GM12874 (cell line): ENCODE measurements at regions not wholly inside any gene's neighbourhood (a gene's known extent, or its start where the extent isn't known, plus 50 kb on each side); places are given as distances from the start of the nearest gene placed in this dataset.

Experiments
- TF ChIP-seq, protein P1 (sequence below): IDR thresholded peaks from 2 replicates; pipeline ENCODE4 v1.5.1; 2011; ENCODE audit warnings: low read depth, mild to moderate bottlenecking, control low read depth, low read length, moderate library complexity; ENCODE audit not compliant: insufficient read depth

DNA sequence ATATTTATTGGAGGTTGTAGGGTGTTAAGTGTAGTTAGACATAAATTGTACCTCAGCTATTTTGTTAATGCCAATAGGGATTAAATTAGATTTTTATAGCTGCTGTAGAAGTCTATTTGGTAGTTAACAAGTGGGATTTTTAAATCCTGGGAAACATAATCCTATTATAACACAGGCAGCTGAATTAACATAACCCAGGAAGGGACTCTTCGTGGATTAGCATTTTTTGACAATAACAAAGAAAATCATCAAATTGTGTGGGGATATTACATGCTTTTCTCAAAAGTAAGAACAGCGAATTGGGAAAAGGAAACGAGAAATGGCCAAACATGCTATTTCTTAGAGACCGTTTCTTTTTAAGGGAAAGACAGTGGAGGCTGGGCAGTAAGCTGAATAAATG lies 172.8 kb downstream of the ZIC5 start:
- TF ChIP-seq, protein P1, sequence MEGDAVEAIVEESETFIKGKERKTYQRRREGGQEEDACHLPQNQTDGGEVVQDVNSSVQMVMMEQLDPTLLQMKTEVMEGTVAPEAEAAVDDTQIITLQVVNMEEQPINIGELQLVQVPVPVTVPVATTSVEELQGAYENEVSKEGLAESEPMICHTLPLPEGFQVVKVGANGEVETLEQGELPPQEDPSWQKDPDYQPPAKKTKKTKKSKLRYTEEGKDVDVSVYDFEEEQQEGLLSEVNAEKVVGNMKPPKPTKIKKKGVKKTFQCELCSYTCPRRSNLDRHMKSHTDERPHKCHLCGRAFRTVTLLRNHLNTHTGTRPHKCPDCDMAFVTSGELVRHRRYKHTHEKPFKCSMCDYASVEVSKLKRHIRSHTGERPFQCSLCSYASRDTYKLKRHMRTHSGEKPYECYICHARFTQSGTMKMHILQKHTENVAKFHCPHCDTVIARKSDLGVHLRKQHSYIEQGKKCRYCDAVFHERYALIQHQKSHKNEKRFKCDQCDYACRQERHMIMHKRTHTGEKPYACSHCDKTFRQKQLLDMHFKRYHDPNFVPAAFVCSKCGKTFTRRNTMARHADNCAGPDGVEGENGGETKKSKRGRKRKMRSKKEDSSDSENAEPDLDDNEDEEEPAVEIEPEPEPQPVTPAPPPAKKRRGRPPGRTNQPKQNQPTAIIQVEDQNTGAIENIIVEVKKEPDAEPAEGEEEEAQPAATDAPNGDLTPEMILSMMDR, result no peak

- TF ChIP-seq, protein P1, result no peak
These were observed 173.9 kb downstream of the ZIC5 start for GRCh38 chr13:99797691-99798090.

- TF ChIP-seq, protein P1, result no peak
These were observed 175.3 kb downstream of the ZIC5 start for GRCh38 chr13:99796175-99796819.

GRCh38 chr13:99792079-99792921 lies 179.3 kb downstream of the ZIC5 start:
- TF ChIP-seq, protein P1, result no peak

GRCh38 chr13:99782669-99783068 lies 188.9 kb downstream of the ZIC5 start:
- TF ChIP-seq, protein P1, result no peak

DNA sequence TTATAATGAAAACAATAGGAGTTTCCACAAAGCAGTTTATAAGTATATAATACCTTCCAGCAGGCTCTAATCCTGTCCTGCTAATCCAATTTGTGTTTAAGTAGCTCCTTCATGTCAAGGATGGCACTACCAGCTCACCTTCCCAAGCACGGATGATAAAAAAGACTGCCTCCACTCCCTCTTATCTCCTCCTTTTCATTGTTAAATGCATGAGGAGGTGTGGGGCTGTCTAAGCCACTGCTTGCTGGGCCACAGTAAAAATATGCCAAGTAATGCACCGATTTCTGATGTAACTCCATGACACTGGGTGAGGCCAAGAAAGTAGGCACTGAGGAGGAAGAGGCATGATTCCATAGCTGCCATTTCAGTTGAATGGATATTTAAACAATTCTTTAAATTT lies 193.1 kb downstream of the ZIC5 start:
- TF ChIP-seq, protein P1, result no peak

- TF ChIP-seq, protein P1, result no peak
These were observed 193.7 kb downstream of the ZIC5 start for GRCh38 chr13:99777873-99778272.
